ENCODE measurements at regions not wholly inside any gene's neighbourhood (a gene's known extent, or its start where the extent isn't known, plus 50 kb on each side); places are given as distances from the start of the nearest gene placed in this dataset.

DNA sequence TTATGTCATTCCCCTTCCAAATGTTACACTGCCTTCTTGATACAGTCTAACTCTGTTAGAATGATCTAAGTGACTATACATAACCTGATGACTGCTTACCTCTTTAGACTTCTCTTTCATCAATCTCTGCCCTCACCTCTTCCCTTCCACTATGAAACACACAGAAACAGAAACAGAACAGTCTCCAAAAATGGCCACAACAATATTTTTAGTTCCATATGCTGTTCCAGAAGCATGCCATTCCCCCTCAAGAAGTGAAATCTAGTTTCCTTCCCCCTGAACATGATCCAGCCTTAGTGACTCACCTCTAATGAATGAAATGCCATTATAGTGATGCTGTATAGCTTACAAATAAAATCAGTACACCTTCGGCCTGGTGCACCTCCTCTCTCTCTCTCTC is 229.3 kb upstream of the TENT5A start:
- H2BK12ac ChIP-seq (ENCODE audit: low read depth, low read length): no peak overlapping the region
- H3K23ac ChIP-seq (ENCODE audit: insufficient read length): no peak overlapping the region
- no peak overlapping the region for H3K9ac ChIP-seq (replicated peaks in 1 of 4; ENCODE audit: extremely low read depth in 1 of 4, low read depth in 3 of 4, low read length in 3 of 4)
- no peak overlapping the region for H2AFZ ChIP-seq (ENCODE audit: low read length)
- H3K27me3 ChIP-seq (replicated peaks in 1 of 4; ENCODE audit: control insufficient read depth in 3 of 4, extremely low read depth in 1 of 4, insufficient read depth in 3 of 4, low read length in 3 of 4): no peaks in the 10 kb centered on the region
- H3K36me3 ChIP-seq (ENCODE audit: control insufficient read depth in 2 of 4, insufficient read depth in 4 of 4, low read length in 3 of 4): no peaks in the 10 kb centered on the region
- no peaks in the 10 kb centered on the region for H3K79me2 ChIP-seq (ENCODE audit: control insufficient read depth in 1 of 2, insufficient read depth in 2 of 2, low read length in 2 of 2)
- ChIA-PET CTCF (ENCODE audit: partially characterized antibody) (interaction anchor here (1.0 kb wide), 1 partner anchor 23 kb away, joined by 3 read pairs; no protein-coding TSS in a partner anchor), POLR2A (ENCODE audit: partially characterized antibody) (no interaction called here)
- no peak overlapping the region for H3K14ac ChIP-seq (ENCODE audit: insufficient read length)
- H2BK15ac ChIP-seq (ENCODE audit: low read length): no peak overlapping the region
- no peaks in the 10 kb centered on the region for H3K79me1 ChIP-seq (ENCODE audit: low read depth, low read length)
- H4K8ac ChIP-seq (ENCODE audit: extremely low read depth, insufficient read depth, low read length): no peak overlapping the region
- no peaks in the 10 kb centered on the region for H3K4me1 ChIP-seq (replicated peaks in 1 of 4; ENCODE audit: control insufficient read depth in 3 of 4, insufficient read depth in 4 of 4, low read length in 3 of 4)
- TF ChIP-seq RAD21 (IDR thresholded peaks at IDR 0.05 in 1 of 2, conservative IDR thresholded peaks at IDR 0.05 in 1 of 2; ENCODE audit: low read depth in 2 of 2, low read length in 2 of 2) (no peak), KDM4A (IDR thresholded peaks at IDR 0.05; ENCODE audit: low read depth, low read length, severe bottlenecking) (no peak)
- H3K27ac ChIP-seq (ENCODE audit: low read depth, low read length): no peak overlapping the region
- no peak overlapping the region for H2BK120ac ChIP-seq (replicated peaks; ENCODE audit: low read depth, low read length)
- H2BK5ac ChIP-seq (ENCODE audit: low read depth, low read length): no peak overlapping the region
- no peak overlapping the region for H3K4ac ChIP-seq (replicated peaks; ENCODE audit: insufficient read length, low read depth, low read length)
- no peak overlapping the region for H4K5ac ChIP-seq (ENCODE audit: insufficient read length, low read depth, low read length)
- FAIRE-seq (no peak), DNase-seq (ENCODE audit: low read depth in 1 of 2, low spot score in 2 of 2) (no peak)
- no peak overlapping the region for H3K4me3 ChIP-seq (ENCODE audit: extremely low read depth in 1 of 4, insufficient read depth in 2 of 4, low read depth in 3 of 4, low read length in 4 of 4)
- H3K23me2 ChIP-seq (ENCODE audit: low read depth, low read length): no peaks in the 10 kb centered on the region
- H4K20me1 ChIP-seq (replicated peaks in 1 of 2; ENCODE audit: control insufficient read depth in 1 of 2, insufficient read depth in 2 of 2, low read length in 2 of 2): no peaks in the 10 kb centered on the region
- H3K9me3 ChIP-seq (ENCODE audit: insufficient read depth in 2 of 2, low read depth in 1 of 2, low read length in 1 of 2): no peaks in the 10 kb centered on the region
- H3K56ac ChIP-seq (replicated peaks; ENCODE audit: insufficient read length, low read depth, low read length): no peak overlapping the region
- H4K91ac ChIP-seq (replicated peaks; ENCODE audit: insufficient read length, low read length): no peak overlapping the region
- no peak overlapping the region for H3K18ac ChIP-seq (ENCODE audit: extremely low read depth, low read length)
- no peak overlapping the region for H3K4me2 ChIP-seq (ENCODE audit: insufficient read depth in 1 of 2, low read depth in 2 of 2, low read length in 2 of 2)
- no peak overlapping the region for H2BK20ac ChIP-seq (ENCODE audit: low read length)
- 82% methylated on average over 1 of the region's 1 CpG; no CpG with 5 or more reads in 1 of the 2 experiments for WGBS, 2 experiments (ENCODE audit: extremely low coverage in 1 of 2, insufficient coverage in 1 of 2, insufficient read length in 1 of 2, insufficient replicate concordance in 2 of 2, low coverage in 1 of 2, low lambda C conversion rate in 2 of 2, missing lambda C conversion rate in 1 of 2)
- H2AK5ac ChIP-seq (ENCODE audit: low read depth, low read length): no peak overlapping the region

Measured in H1 (cell line).